ENCODE measurements at regions not wholly inside any gene's neighbourhood (a gene's known extent, or its start where the extent isn't known, plus 50 kb on each side); places are given as distances from the start of the nearest gene placed in this dataset.

GRCh38 chr2:31739161-31739560 lies 158.4 kb upstream of the SRD5A2 start:
- H3K4me1 ChIP-seq (ENCODE audit: control insufficient read depth in 2 of 2, insufficient read depth in 1 of 2, low read depth in 1 of 2, low read length in 2 of 2) = no peaks in the 10 kb centered on the region
- H3K23ac ChIP-seq (ENCODE audit: low read depth, low read length, poor library complexity) = no peak overlapping the region
- no peak overlapping the region for H2AK5ac ChIP-seq (ENCODE audit: low read depth, low read length)
- no peaks in the 10 kb centered on the region for H3K9me3 ChIP-seq (replicated peaks in 1 of 2; ENCODE audit: control insufficient read depth in 2 of 2, insufficient read depth in 1 of 2, low read depth in 1 of 2, low read length in 2 of 2)
- no peak overlapping the region for H3K18ac ChIP-seq (ENCODE audit: low read length)
- H3K14ac ChIP-seq (ENCODE audit: low read length) = no peak overlapping the region
- no peak overlapping the region for H3K9ac ChIP-seq (ENCODE audit: low read depth, low read length, poor library complexity)
- H2BK5ac ChIP-seq (ENCODE audit: low read length) = no peak overlapping the region
- no peak overlapping the region for H4K91ac ChIP-seq (ENCODE audit: low read depth, low read length, poor library complexity)
- no peaks in the 10 kb centered on the region for H3K79me1 ChIP-seq (ENCODE audit: low read depth, low read length)
- no peaks in the 10 kb centered on the region for H3K27me3 ChIP-seq (ENCODE audit: control insufficient read depth in 3 of 3, insufficient read depth in 3 of 3, low read depth in 1 of 3, low read length in 3 of 3)
- no peak overlapping the region for H3K4me2 ChIP-seq (ENCODE audit: insufficient read depth, low read length, poor library complexity, severe bottlenecking)
- no peak for DNase-seq (ENCODE audit: low spot score)
- no peak overlapping the region for H2BK120ac ChIP-seq (ENCODE audit: low read depth, low read length)
- H3K36me3 ChIP-seq (replicated peaks in 1 of 2; ENCODE audit: control insufficient read depth in 2 of 2, insufficient read depth in 2 of 2, low read length in 2 of 2) = no peaks in the 10 kb centered on the region
- no CpG with 5 or more reads among the region's 3 CpGs for WGBS, 2 donors (ENCODE audit: extremely low coverage in 2 of 2, insufficient read length in 2 of 2, insufficient replicate concordance in 1 of 2)
- no peak overlapping the region for H4K8ac ChIP-seq (ENCODE audit: low read depth, low read length)
- H3K27ac ChIP-seq (replicated peaks; ENCODE audit: low read length) = no peak overlapping the region
- H2BK12ac ChIP-seq (ENCODE audit: low read length) = no peak overlapping the region
- no peak overlapping the region for H2AFZ ChIP-seq (ENCODE audit: low read length)
- H2BK15ac ChIP-seq (ENCODE audit: low read length) = no peak overlapping the region
- no peak overlapping the region for H3K4ac ChIP-seq (ENCODE audit: low read length)
- H3K4me3 ChIP-seq (ENCODE audit: low read length in 2 of 2) = no peak overlapping the region

GRCh38 chr2:31736695-31737454 lies 156.1 kb upstream of the SRD5A2 start:
- Histone ChIP-seq H3K79me1 (ENCODE audit: low read depth, low read length) (no peaks in the 10 kb centered on the region), H2AFZ (ENCODE audit: low read length) (no peak overlapping the region), H3K4ac (ENCODE audit: low read length) (no peak overlapping the region), H3K36me3 (replicated peaks in 1 of 2; ENCODE audit: control insufficient read depth in 2 of 2, insufficient read depth in 2 of 2, low read length in 2 of 2) (no peaks in the 10 kb centered on the region), H4K8ac (ENCODE audit: low read depth, low read length) (no peak overlapping the region), H3K9me3 (replicated peaks in 1 of 2; ENCODE audit: control insufficient read depth in 2 of 2, insufficient read depth in 1 of 2, low read depth in 1 of 2, low read length in 2 of 2) (no peaks in the 10 kb centered on the region), H3K4me2 (ENCODE audit: insufficient read depth, low read length, poor library complexity, severe bottlenecking) (no peak overlapping the region), H3K9ac (ENCODE audit: low read depth, low read length, poor library complexity) (no peak overlapping the region), H3K4me1 (ENCODE audit: control insufficient read depth in 2 of 2, insufficient read depth in 1 of 2, low read depth in 1 of 2, low read length in 2 of 2) (no peaks in the 10 kb centered on the region), H2BK5ac (ENCODE audit: low read length) (no peak overlapping the region), H3K23ac (ENCODE audit: low read depth, low read length, poor library complexity) (no peak overlapping the region), H3K27ac (replicated peaks; ENCODE audit: low read length) (no peak overlapping the region), H2BK12ac (ENCODE audit: low read length) (no peak overlapping the region), H2AK5ac (ENCODE audit: low read depth, low read length) (no peak overlapping the region), H3K4me3 (ENCODE audit: low read length in 2 of 2) (no peak overlapping the region), H3K14ac (ENCODE audit: low read length) (no peak overlapping the region), H2BK15ac (ENCODE audit: low read length) (no peak overlapping the region), H2BK120ac (ENCODE audit: low read depth, low read length) (no peak overlapping the region), H3K27me3 (ENCODE audit: control insufficient read depth in 3 of 3, insufficient read depth in 3 of 3, low read depth in 1 of 3, low read length in 3 of 3) (no peaks in the 10 kb centered on the region), H3K18ac (ENCODE audit: low read length) (no peak overlapping the region), H4K91ac (ENCODE audit: low read depth, low read length, poor library complexity) (no peak overlapping the region)
- no peak for DNase-seq (ENCODE audit: low spot score)
- WGBS, 2 donors (ENCODE audit: extremely low coverage in 2 of 2, insufficient read length in 2 of 2, insufficient replicate concordance in 1 of 2) = no CpG with 5 or more reads among the region's 6 CpGs

- no peak for DNase-seq (ENCODE audit: low spot score)
- no peaks in the 10 kb centered on the region for H3K79me1 ChIP-seq (ENCODE audit: low read depth, low read length)
- no peak overlapping the region for H2BK15ac ChIP-seq (ENCODE audit: low read length)
Measured at GRCh38 chr2:31735716-31736115, 155.0 kb upstream of the SRD5A2 start.

GRCh38 chr2:31729442-31730092 lies 148.8 kb upstream of the SRD5A2 start:
- no peak overlapping the region for H2AFZ ChIP-seq (ENCODE audit: low read length)
- DNase-seq (ENCODE audit: low spot score) = no peak

More at GRCh38 chr2:31735716-31736115, 155.0 kb upstream of the SRD5A2 start:
- Histone ChIP-seq H3K9me3 (replicated peaks in 1 of 2; ENCODE audit: control insufficient read depth in 2 of 2, insufficient read depth in 1 of 2, low read depth in 1 of 2, low read length in 2 of 2) (no peaks in the 10 kb centered on the region), H3K27me3 (ENCODE audit: control insufficient read depth in 3 of 3, insufficient read depth in 3 of 3, low read depth in 1 of 3, low read length in 3 of 3) (no peaks in the 10 kb centered on the region), H4K91ac (ENCODE audit: low read depth, low read length, poor library complexity) (no peak overlapping the region), H3K4me2 (ENCODE audit: insufficient read depth, low read length, poor library complexity, severe bottlenecking) (no peak overlapping the region), H3K4ac (ENCODE audit: low read length) (no peak overlapping the region), H3K27ac (replicated peaks; ENCODE audit: low read length) (no peak overlapping the region), H3K23ac (ENCODE audit: low read depth, low read length, poor library complexity) (no peak overlapping the region), H2BK120ac (ENCODE audit: low read depth, low read length) (no peak overlapping the region), H3K14ac (ENCODE audit: low read length) (no peak overlapping the region), H2AFZ (ENCODE audit: low read length) (no peak overlapping the region), H2AK5ac (ENCODE audit: low read depth, low read length) (no peak overlapping the region), H3K4me3 (ENCODE audit: low read length in 2 of 2) (no peak overlapping the region), H3K4me1 (ENCODE audit: control insufficient read depth in 2 of 2, insufficient read depth in 1 of 2, low read depth in 1 of 2, low read length in 2 of 2) (no peaks in the 10 kb centered on the region), H3K36me3 (replicated peaks in 1 of 2; ENCODE audit: control insufficient read depth in 2 of 2, insufficient read depth in 2 of 2, low read length in 2 of 2) (no peaks in the 10 kb centered on the region), H4K8ac (ENCODE audit: low read depth, low read length) (no peak overlapping the region), H3K9ac (ENCODE audit: low read depth, low read length, poor library complexity) (no peak overlapping the region), H3K18ac (ENCODE audit: low read length) (no peak overlapping the region), H2BK12ac (ENCODE audit: low read length) (no peak overlapping the region), H2BK5ac (ENCODE audit: low read length) (no peak overlapping the region)
- no CpG with 5 or more reads among the region's 2 CpGs for WGBS, 2 donors (ENCODE audit: extremely low coverage in 2 of 2, insufficient read length in 2 of 2, insufficient replicate concordance in 1 of 2)

More at GRCh38 chr2:31729442-31730092, 148.8 kb upstream of the SRD5A2 start:
- no peaks in the 10 kb centered on the region for H3K36me3 ChIP-seq (replicated peaks in 1 of 2; ENCODE audit: control insufficient read depth in 2 of 2, insufficient read depth in 2 of 2, low read length in 2 of 2)
- H3K9ac ChIP-seq (ENCODE audit: low read depth, low read length, poor library complexity) = no peak overlapping the region
- H3K23ac ChIP-seq (ENCODE audit: low read depth, low read length, poor library complexity) = no peak overlapping the region
- H3K14ac ChIP-seq (ENCODE audit: low read length) = no peak overlapping the region
- H2AK5ac ChIP-seq (ENCODE audit: low read depth, low read length) = no peak overlapping the region
- H3K27ac ChIP-seq (replicated peaks; ENCODE audit: low read length) = no peak overlapping the region
- H3K4me1 ChIP-seq (ENCODE audit: control insufficient read depth in 2 of 2, insufficient read depth in 1 of 2, low read depth in 1 of 2, low read length in 2 of 2) = no peaks in the 10 kb centered on the region
- no peak overlapping the region for H3K4me3 ChIP-seq (ENCODE audit: low read length in 2 of 2)
- H3K4ac ChIP-seq (ENCODE audit: low read length) = no peak overlapping the region
- H3K9me3 ChIP-seq (replicated peaks in 1 of 2; ENCODE audit: control insufficient read depth in 2 of 2, insufficient read depth in 1 of 2, low read depth in 1 of 2, low read length in 2 of 2) = no peaks in the 10 kb centered on the region
- H3K79me1 ChIP-seq (ENCODE audit: low read depth, low read length) = no peaks in the 10 kb centered on the region
- no peak overlapping the region for H4K91ac ChIP-seq (ENCODE audit: low read depth, low read length, poor library complexity)
- no peak overlapping the region for H4K8ac ChIP-seq (ENCODE audit: low read depth, low read length)
- no peak overlapping the region for H2BK15ac ChIP-seq (ENCODE audit: low read length)
- no CpG with 5 or more reads among the region's 5 CpGs for WGBS, 2 donors (ENCODE audit: extremely low coverage in 2 of 2, insufficient read length in 2 of 2, insufficient replicate concordance in 1 of 2)
- H2BK5ac ChIP-seq (ENCODE audit: low read length) = no peak overlapping the region
- no peak overlapping the region for H3K4me2 ChIP-seq (ENCODE audit: insufficient read depth, low read length, poor library complexity, severe bottlenecking)
- H2BK12ac ChIP-seq (ENCODE audit: low read length) = no peak overlapping the region
- no peak overlapping the region for H3K18ac ChIP-seq (ENCODE audit: low read length)
- H2BK120ac ChIP-seq (ENCODE audit: low read depth, low read length) = no peak overlapping the region
- no peaks in the 10 kb centered on the region for H3K27me3 ChIP-seq (ENCODE audit: control insufficient read depth in 3 of 3, insufficient read depth in 3 of 3, low read depth in 1 of 3, low read length in 3 of 3)
